ENCODE measurements at regions not wholly inside any gene's neighbourhood (a gene's known extent, or its start where the extent isn't known, plus 50 kb on each side); places are given as distances from the start of the nearest gene placed in this dataset.
A peak's percentile ranks its signal among the peaks of the same experiment; 100 is the strongest.

GRCh38 chr18:28855989-28856388 is 679.1 kb upstream of the CDH2 start:
- H3K27me3 ChIP-seq: no peaks in the 10 kb centered on the region
- no peaks in the 10 kb centered on the region for H3K36me3 ChIP-seq
- H3K4me1 ChIP-seq: peaks cover 0 to 10% (median 2%) of the 10 kb centered on the region in 12 donors
- H3K27ac ChIP-seq: no peak overlapping the region
- DNase-seq (no peak), ATAC-seq (no peak)
- no peak overlapping the region for H3K4me3 ChIP-seq
- TF ChIP-seq CTCF (IDR thresholded peaks at IDR 0.05) (no peak), POLR2A (IDR thresholded peaks at IDR 0.05) (no peak)
- WGBS, 4 donors: 83 to 91% (median 87%) methylated on average over 2 of the region's 2 CpGs
- intact Hi-C loops (cut with DNase I): no loop called here
- peaks cover 0 to 6% (median 0%) of the 10 kb centered on the region in 12 donors for H3K9me3 ChIP-seq

- 14 to 53% (median 30%) methylated on average over 1 of the region's 1 CpG for WGBS, 4 donors
- ATAC-seq: no peak
- peak overlapping the region in 2 of 12 donors; percentile 2 to 39 for H3K27ac ChIP-seq
Observed at GRCh38 chr18:28855524-28855923, 678.6 kb upstream of the CDH2 start.

GRCh38 chr18:28854964-28855363 is 678.0 kb upstream of the CDH2 start:
- H3K4me1 ChIP-seq: peaks cover 0 to 10% (median 2%) of the 10 kb centered on the region in 12 donors
- no peaks in the 10 kb centered on the region for H3K27me3 ChIP-seq
- no peak overlapping the region for H3K4me3 ChIP-seq
- WGBS, 4 donors: 29 to 48% (median 46%) methylated on average over 1 of the region's 1 CpG
- DNase-seq (no peak), ATAC-seq (peak; percentile 58 to 92 (median 75))
- no peaks in the 10 kb centered on the region for H3K36me3 ChIP-seq
- peaks cover 0 to 6% (median 0%) of the 10 kb centered on the region in 12 donors for H3K9me3 ChIP-seq
- TF ChIP-seq POLR2A (IDR thresholded peaks at IDR 0.05) (no peak), CTCF (IDR thresholded peaks at IDR 0.05) (no peak)
- intact Hi-C loops (cut with DNase I): no loop called here
- peak overlapping the region in 4 of 12 donors; percentile 2 to 39 (median 4) for H3K27ac ChIP-seq

More at GRCh38 chr18:28855524-28855923, 678.6 kb upstream of the CDH2 start:
- no peak overlapping the region for H3K4me3 ChIP-seq
- peaks cover 0 to 6% (median 0%) of the 10 kb centered on the region in 12 donors for H3K9me3 ChIP-seq
- DNase-seq: no peak
- intact Hi-C loops (cut with DNase I): no loop called here
- TF ChIP-seq POLR2A (IDR thresholded peaks at IDR 0.05) (no peak), CTCF (IDR thresholded peaks at IDR 0.05) (no peak)
- no peaks in the 10 kb centered on the region for H3K36me3 ChIP-seq
- H3K4me1 ChIP-seq: peaks cover 0 to 10% (median 2%) of the 10 kb centered on the region in 12 donors
- H3K27me3 ChIP-seq: no peaks in the 10 kb centered on the region

GRCh38 chr18:28846958-28847357 is 670.0 kb upstream of the CDH2 start:
- no peak for TF ChIP-seq CTCF (IDR thresholded peaks at IDR 0.05)
- TF ChIP-seq POLR2A (IDR thresholded peaks at IDR 0.05): no peak
- Histone ChIP-seq H3K27me3 (no peaks in the 10 kb centered on the region), H3K27ac (no peak overlapping the region), H3K36me3 (no peaks in the 10 kb centered on the region), H3K9me3 (peaks cover 0 to 12% (median 2%) of the 10 kb centered on the region in 12 donors), H3K4me3 (no peak overlapping the region), H3K4me1 (no peaks in the 10 kb centered on the region)
- no peak for DNase-seq
- intact Hi-C loops (cut with DNase I): loop anchor here in 1 of 10 donors (5.0 kb wide), 1 partner anchor 50 kb away; no protein-coding TSS in a partner anchor
- ATAC-seq: no peak
- WGBS, 4 donors: 79 to 92% (median 81%) methylated on average over 3 of the region's 3 CpGs

Data from heart left ventricle (tissue), 16 donors.